ENCODE measurements at regions not wholly inside any gene's neighbourhood (a gene's known extent, or its start where the extent isn't known, plus 50 kb on each side); places are given as distances from the start of the nearest gene placed in this dataset.

DNA sequence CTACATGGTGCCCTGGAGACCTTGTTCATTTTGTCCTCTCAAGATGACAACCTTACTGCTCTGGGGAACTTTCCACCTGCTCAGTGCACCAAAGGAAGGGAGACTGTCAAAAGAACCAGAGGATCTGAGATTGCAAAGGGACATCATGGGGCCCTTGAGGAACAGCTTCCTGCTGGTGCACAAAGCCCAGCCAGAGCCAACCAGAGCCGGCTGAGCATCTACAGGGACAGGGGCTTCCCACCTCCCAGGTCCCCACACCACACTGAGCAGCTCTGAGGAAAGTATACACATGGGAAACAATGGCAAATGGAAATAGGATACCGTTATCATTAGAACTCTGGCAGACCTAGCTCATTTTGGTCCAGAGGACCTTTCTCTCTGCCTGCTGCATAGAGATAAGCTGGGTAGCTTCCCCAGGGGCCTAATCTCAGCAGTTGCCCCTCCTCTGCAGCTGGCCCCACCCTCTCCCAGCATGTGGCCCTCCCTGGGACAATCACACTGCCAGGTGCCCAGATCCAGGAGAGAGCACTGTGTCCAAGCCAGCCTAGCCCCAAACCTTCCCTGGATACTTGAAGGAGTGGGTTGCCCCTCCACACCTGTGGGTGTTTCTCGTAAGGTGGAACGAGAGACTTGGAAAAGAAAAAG lies 123.4 kb upstream of the PRR20G start:
- Histone ChIP-seq H3K9ac (ENCODE audit: low read length) (no peak overlapping the region), H3K9me3 (ENCODE audit: control insufficient read depth, insufficient read depth, low read depth, low read length) (no peaks in the 10 kb centered on the region), H3K27ac (ENCODE audit: low read depth, low read length) (no peak overlapping the region), H3K36me3 (ENCODE audit: control insufficient read depth, insufficient read depth, low read length) (no peaks in the 10 kb centered on the region), H3K27me3 (ENCODE audit: control insufficient read depth, insufficient read depth, low read length) (peaks cover 24% of the 10 kb centered on the region), H3K4me3 (ENCODE audit: low read depth, low read length) (no peak overlapping the region), H3K4me1 (ENCODE audit: control insufficient read depth, insufficient read depth, low read length) (peaks cover 44% of the 10 kb centered on the region)

DNA sequence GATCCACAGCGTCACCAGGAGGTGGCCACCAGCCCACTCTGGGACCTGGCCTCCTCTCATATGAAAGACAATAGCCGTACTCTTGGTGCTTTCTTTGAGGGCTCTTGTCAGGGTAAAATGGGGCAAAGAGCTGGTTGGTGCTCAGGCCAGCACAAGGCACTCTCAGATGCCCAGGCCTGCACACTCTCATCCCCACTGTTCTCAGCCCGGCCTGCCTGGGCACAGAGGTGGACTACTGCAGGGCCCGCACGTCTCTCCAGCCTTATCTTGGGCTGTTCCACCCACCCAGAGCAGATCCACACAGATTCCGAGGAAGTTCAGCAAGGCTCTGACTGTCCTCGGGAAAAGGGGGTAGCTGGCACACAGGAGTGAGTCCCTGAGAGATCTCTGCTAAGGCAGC lies 122.8 kb upstream of the PRR20G start:
- Histone ChIP-seq H3K9me3 (ENCODE audit: control insufficient read depth, insufficient read depth, low read depth, low read length) (no peaks in the 10 kb centered on the region), H3K27ac (ENCODE audit: low read depth, low read length) (no peak overlapping the region), H3K27me3 (ENCODE audit: control insufficient read depth, insufficient read depth, low read length) (peaks cover 24% of the 10 kb centered on the region), H3K9ac (ENCODE audit: low read length) (no peak overlapping the region), H3K36me3 (ENCODE audit: control insufficient read depth, insufficient read depth, low read length) (no peaks in the 10 kb centered on the region), H3K4me3 (ENCODE audit: low read depth, low read length) (no peak overlapping the region), H3K4me1 (ENCODE audit: control insufficient read depth, insufficient read depth, low read length) (peaks cover 46% of the 10 kb centered on the region)

DNA sequence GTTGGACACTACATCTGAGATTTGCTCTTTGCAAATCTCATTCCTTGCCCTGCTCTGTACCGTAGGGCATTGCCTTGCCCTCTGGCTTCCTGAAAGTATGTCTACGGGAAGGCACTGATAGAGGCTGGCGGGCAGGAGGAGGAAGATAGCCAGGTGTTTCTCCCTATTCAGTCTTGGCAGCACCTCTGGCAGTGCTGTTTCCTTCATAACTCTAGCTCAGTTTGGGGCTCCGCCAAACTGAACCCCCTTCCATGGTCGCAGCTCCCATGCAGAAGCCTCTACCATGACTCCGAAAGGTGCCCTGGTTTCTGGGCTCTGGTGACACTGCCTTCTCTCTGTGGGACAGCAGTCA lies 122.3 kb upstream of the PRR20G start:
- peaks cover 24% of the 10 kb centered on the region for H3K27me3 ChIP-seq (ENCODE audit: control insufficient read depth, insufficient read depth, low read length)
- no peak overlapping the region for H3K27ac ChIP-seq (ENCODE audit: low read depth, low read length)
- H3K4me1 ChIP-seq (ENCODE audit: control insufficient read depth, insufficient read depth, low read length) = peaks cover 46% of the 10 kb centered on the region
- no peaks in the 10 kb centered on the region for H3K36me3 ChIP-seq (ENCODE audit: control insufficient read depth, insufficient read depth, low read length)
- no peak overlapping the region for H3K9ac ChIP-seq (ENCODE audit: low read length)
- no peaks in the 10 kb centered on the region for H3K9me3 ChIP-seq (ENCODE audit: control insufficient read depth, insufficient read depth, low read depth, low read length)
- H3K4me3 ChIP-seq (ENCODE audit: low read depth, low read length) = no peak overlapping the region

DNA sequence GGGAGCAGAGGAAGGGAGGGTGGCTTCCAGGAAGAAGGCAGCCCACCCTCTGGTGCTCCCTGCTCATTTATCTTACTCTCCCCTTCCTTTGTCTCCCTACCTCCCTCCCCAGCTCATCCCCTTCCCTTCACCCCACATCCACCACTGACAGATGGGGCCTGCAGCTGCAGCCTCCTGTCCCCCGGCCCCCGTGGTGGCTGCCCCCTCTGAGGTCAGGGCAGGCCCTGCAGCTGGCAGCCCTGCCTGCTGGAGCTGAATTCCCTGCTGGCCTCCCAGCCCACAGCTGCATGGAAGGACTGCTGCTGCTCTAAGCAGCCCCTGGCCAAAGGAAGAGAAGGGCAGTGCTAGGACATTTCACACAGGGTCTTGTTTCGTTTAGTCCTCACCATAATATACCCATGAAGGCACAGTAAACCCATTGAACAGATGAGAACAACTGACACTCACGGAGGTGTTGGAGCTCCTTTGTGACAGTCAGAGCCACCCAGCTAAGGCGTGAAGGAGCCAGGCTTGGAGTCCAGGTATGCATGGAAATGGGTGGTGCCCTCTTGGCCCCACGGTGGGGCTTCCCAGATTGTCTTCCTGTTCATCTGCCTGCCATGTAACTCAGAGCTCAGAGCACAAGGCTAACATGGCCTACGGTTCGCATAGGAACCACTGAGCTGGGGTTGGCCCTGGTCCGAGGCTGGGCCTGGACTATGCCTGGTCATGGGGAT lies 121.7 kb upstream of the PRR20G start:
- Histone ChIP-seq H3K27ac (ENCODE audit: low read depth, low read length) (no peak overlapping the region), H3K4me3 (ENCODE audit: low read depth, low read length) (no peak overlapping the region), H3K36me3 (ENCODE audit: control insufficient read depth, insufficient read depth, low read length) (no peaks in the 10 kb centered on the region), H3K4me1 (ENCODE audit: control insufficient read depth, insufficient read depth, low read length) (peaks cover 50% of the 10 kb centered on the region), H3K9ac (ENCODE audit: low read length) (no peak overlapping the region), H3K27me3 (ENCODE audit: control insufficient read depth, insufficient read depth, low read length) (peaks cover 24% of the 10 kb centered on the region), H3K9me3 (ENCODE audit: control insufficient read depth, insufficient read depth, low read depth, low read length) (no peaks in the 10 kb centered on the region)

DNA sequence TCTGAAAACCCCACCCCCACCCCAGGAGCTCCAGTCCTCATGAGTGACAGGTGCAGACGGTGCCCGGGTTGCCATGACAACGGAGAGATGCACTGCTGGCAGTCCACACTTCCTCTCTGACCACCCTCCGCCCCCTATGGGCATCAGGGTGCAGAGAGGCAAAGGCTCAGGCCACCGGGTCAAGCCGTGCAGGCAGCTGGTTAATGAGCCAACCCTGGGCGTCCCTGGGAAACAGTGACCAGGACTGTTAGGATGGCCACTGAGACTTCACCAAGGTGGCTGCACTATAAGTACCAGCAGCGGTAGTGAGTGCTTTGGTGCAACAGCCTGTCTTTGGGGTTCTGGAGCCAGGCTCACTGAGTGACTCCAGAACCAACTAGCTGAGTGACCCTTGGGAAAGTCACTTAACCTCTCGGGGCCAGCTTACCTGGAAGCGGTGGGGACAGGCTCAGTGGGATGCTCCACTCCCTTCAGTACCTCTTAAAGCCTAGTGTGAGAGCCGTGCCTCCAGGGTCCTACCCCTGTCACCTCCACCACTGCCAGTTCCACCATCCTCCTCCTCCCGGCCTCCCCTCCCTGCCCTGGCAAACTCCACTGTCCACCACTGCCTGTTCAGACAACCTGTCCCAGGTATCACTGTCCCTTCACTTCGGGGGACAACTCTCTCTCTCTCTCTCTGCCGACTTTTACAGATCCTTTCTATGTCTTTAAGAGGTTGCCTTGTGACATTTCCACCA lies 121.0 kb upstream of the PRR20G start:
- Histone ChIP-seq H3K4me3 (ENCODE audit: low read depth, low read length) (no peak overlapping the region), H3K36me3 (ENCODE audit: control insufficient read depth, insufficient read depth, low read length) (no peaks in the 10 kb centered on the region), H3K27ac (ENCODE audit: low read depth, low read length) (no peak overlapping the region), H3K9ac (ENCODE audit: low read length) (no peak overlapping the region), H3K27me3 (ENCODE audit: control insufficient read depth, insufficient read depth, low read length) (peaks cover 24% of the 10 kb centered on the region), H3K4me1 (ENCODE audit: control insufficient read depth, insufficient read depth, low read length) (peaks cover 54% of the 10 kb centered on the region), H3K9me3 (ENCODE audit: control insufficient read depth, insufficient read depth, low read depth, low read length) (no peaks in the 10 kb centered on the region)

DNA sequence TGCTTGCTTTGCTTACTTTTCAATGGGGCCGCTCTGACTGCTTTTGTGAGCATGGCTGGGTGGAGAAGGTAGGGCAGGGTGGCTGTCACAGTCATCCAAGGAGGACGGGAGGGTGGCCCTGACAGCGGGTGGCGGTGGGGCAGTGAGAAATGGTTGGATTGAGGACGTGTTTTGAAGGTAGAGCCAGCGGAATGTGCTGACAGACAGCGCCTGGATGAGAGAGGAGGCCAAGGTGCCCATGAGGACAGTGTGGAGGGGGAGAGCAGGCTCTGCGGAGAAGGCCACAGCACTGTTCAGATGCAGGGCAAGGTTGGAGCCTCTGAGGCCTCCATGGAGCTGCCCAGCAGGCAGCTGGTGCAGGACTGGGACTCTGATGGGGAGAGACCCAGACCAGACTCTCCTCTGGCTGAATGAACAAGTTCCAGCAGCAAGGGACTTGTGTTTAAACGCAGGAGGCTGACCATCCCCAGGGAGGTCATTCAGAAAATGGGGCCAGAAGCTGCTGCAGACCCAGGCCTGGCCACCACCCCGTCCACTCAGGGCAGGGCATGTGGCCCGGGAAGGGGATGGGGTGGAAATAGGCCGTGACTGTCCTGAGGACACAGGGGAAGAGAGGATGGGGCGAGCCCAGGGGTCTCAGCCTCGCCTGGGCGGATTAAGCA lies 120.3 kb upstream of the PRR20G start:
- Histone ChIP-seq H3K36me3 (ENCODE audit: control insufficient read depth, insufficient read depth, low read length) (no peaks in the 10 kb centered on the region), H3K4me1 (ENCODE audit: control insufficient read depth, insufficient read depth, low read length) (peaks cover 54% of the 10 kb centered on the region), H3K27ac (ENCODE audit: low read depth, low read length) (no peak overlapping the region), H3K27me3 (ENCODE audit: control insufficient read depth, insufficient read depth, low read length) (peaks cover 24% of the 10 kb centered on the region), H3K9ac (ENCODE audit: low read length) (no peak overlapping the region), H3K9me3 (ENCODE audit: control insufficient read depth, insufficient read depth, low read depth, low read length) (no peaks in the 10 kb centered on the region), H3K4me3 (ENCODE audit: low read depth, low read length) (no peak overlapping the region)

DNA sequence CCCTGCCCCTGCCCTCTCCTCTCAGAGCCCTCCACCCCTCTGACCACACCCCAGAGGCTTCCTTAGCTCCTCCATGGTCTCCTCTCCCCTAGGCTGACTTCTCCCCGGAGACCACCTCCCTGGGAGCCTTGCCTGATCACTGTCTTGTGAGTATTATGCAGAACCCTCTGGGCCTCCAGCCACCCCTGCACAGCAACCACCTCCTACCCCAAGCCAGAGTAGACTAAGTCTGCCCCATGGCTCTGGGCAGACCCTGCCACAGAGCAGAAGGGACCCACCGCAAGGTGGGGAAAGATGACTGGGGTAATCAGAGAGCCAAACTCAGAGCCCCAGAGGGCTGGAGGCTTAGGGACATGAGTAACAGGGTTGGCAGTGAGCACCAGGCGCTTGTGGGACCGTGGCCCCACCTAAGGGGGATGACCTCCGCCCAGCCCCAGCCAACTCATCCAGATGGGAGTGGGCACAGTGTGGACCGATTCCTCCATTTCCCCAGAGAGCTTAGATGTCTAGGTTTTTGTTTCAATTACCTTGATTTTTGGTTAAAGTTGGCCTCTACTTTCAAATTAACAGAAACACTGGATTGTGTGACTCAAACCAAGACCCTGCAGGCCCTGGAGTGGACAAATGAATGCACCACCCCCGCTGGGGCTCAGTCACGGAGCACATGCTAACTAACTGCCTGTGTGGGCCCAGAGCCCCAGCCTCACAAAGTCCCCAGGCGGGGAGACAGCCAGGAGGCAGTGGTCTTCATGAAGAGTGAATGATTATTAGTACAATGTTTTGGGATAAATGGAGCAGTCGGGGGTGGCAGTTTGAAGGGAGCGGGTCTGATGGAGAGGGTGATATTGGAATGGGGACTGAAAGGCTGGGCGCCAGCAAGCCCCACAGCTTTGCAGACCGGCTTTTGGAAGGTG lies 119.4 kb upstream of the PRR20G start:
- H3K4me3 ChIP-seq (ENCODE audit: low read depth, low read length) = no peak overlapping the region
- H3K9me3 ChIP-seq (ENCODE audit: control insufficient read depth, insufficient read depth, low read depth, low read length) = no peaks in the 10 kb centered on the region
- no peaks in the 10 kb centered on the region for H3K36me3 ChIP-seq (ENCODE audit: control insufficient read depth, insufficient read depth, low read length)
- H3K9ac ChIP-seq (ENCODE audit: low read length) = no peak overlapping the region
- peaks cover 18% of the 10 kb centered on the region for H3K27me3 ChIP-seq (ENCODE audit: control insufficient read depth, insufficient read depth, low read length)
- H3K27ac ChIP-seq (ENCODE audit: low read depth, low read length) = no peak overlapping the region
- peaks cover 46% of the 10 kb centered on the region for H3K4me1 ChIP-seq (ENCODE audit: control insufficient read depth, insufficient read depth, low read length)

DNA sequence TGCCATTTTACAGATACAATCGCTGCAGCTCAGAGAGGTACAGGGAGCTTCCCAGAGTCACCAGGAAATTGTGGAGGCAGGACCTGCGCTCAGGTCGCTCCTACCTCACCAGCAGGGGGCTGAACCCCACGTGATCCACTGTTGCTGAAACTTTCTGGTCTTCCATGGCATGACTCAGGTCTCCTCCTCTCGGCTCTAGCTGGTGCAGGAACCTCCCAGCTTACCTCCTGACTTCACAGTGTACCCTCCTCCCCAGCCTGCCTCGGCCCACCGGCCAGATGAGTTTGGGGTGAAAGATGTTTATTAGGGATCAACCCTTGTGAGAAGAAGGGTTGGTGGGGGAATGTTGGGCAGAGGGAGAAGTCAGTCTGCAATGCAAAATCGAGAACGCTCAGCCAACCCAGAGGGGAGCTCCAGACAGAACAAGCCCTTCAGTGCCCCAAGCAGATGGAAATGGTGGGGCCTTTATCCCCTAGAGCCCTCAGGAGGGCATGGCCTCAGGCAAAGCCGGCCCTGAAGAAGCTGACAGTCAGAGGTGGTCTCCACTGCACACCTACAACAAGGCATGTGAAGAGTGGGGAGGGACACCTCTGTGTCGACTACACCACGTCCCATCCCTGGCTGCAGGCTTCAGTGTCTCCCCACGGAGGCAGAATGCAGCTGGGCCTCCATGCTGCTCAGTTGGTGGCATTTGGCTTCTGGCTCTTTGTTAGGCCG lies 118.6 kb upstream of the PRR20G start:
- Histone ChIP-seq H3K4me1 (ENCODE audit: control insufficient read depth, insufficient read depth, low read length) (peaks cover 45% of the 10 kb centered on the region), H3K36me3 (ENCODE audit: control insufficient read depth, insufficient read depth, low read length) (no peaks in the 10 kb centered on the region), H3K27me3 (ENCODE audit: control insufficient read depth, insufficient read depth, low read length) (peaks cover 18% of the 10 kb centered on the region), H3K9ac (ENCODE audit: low read length) (no peak overlapping the region), H3K9me3 (ENCODE audit: control insufficient read depth, insufficient read depth, low read depth, low read length) (no peaks in the 10 kb centered on the region), H3K27ac (ENCODE audit: low read depth, low read length) (no peak overlapping the region), H3K4me3 (ENCODE audit: low read depth, low read length) (no peak overlapping the region)

DNA sequence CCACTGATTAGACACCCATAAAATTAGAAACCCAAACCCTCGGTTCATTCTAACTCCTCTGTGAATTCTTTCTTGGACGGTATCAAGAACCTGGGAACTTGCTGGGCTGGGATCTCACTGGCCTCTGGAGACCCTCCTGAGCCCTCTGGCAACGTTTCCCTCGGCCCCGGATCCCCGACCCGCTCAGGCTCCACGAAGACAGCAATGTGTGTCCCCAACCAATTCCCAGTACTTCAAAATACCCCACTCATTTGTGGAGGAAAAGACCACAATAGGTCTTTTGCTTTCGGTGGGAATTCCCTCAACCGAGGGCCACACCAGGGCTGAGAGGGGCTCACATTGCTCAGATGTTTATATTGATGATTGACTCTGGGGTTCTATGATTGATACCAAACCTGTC lies 117.9 kb upstream of the PRR20G start:
- H3K4me1 ChIP-seq (ENCODE audit: control insufficient read depth, insufficient read depth, low read length) = peaks cover 38% of the 10 kb centered on the region

More for the DNA sequence above, 117.9 kb upstream of the PRR20G start:
- H3K27ac ChIP-seq (ENCODE audit: low read depth, low read length) = no peak overlapping the region
- H3K9me3 ChIP-seq (ENCODE audit: control insufficient read depth, insufficient read depth, low read depth, low read length) = no peaks in the 10 kb centered on the region
- H3K36me3 ChIP-seq (ENCODE audit: control insufficient read depth, insufficient read depth, low read length) = no peaks in the 10 kb centered on the region
- no peak overlapping the region for H3K4me3 ChIP-seq (ENCODE audit: low read depth, low read length)
- H3K9ac ChIP-seq (ENCODE audit: low read length) = no peak overlapping the region
- peaks cover 18% of the 10 kb centered on the region for H3K27me3 ChIP-seq (ENCODE audit: control insufficient read depth, insufficient read depth, low read length)

Data from HUES6 (cell line).